ENCODE measurements at regions not wholly inside any gene's neighbourhood (a gene's known extent, or its start where the extent isn't known, plus 50 kb on each side); places are given as distances from the start of the nearest gene placed in this dataset.

DNA sequence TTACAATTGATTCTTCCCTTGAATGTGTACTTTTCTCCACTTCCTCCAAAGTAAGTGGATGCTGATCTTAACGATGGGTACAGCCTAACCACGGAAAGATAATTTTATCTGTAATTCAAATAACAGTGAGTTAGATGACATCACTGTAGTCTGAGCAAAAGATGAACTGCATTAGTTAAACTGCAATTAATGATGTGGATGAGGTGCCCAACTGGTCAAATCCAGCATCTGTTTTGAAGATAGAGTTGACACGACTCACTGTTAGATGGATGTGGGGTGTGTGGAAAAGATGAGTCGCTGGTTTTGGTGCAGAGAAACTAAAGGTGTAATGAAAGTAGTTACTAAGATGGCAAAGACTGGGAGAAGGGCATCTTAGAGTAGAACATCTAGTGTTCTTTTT, 270.5 kb upstream of the MEIS1 start:
- no peak overlapping the region for H2BK5ac ChIP-seq (ENCODE audit: low read depth, low read length, poor library complexity)
- WGBS (ENCODE audit: extremely low coverage, insufficient coverage, insufficient read length) = no CpG with 5 or more reads among the region's 4 CpGs
- H2AFZ ChIP-seq (ENCODE audit: insufficient read depth, low read length, poor library complexity) = no peak overlapping the region

DNA sequence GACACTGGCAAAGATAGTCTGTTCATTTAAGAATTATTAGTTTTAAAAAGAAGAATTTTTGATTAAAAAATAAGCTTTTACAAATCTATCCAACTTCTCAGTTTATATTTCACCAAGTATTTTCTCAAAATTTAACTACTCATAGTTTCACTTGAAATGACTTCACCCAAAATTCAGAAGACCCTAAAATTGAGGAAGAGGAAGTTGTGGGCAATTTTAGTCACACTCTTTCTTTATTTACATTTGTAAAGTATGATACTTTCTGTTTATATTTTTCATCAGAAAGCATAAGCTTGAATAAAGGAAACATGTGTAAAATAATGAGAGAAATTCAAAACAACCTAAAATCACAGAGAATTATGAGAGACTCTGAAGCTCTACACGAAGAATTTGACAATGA, 278.8 kb upstream of the MEIS1 start:
- DNase-seq = no peak
- Histone ChIP-seq H2BK12ac (ENCODE audit: low read length) (no peak overlapping the region), H3K36me3 (ENCODE audit: control insufficient read depth in 1 of 2, insufficient read depth in 2 of 2, low read length in 2 of 2) (no peaks in the 10 kb centered on the region), H3K4me2 (ENCODE audit: low read length) (no peak overlapping the region), H3K4me3 (ENCODE audit: low read depth, low read length) (no peak overlapping the region), H4K91ac (ENCODE audit: low read depth, low read length) (no peak overlapping the region), H3K27ac (ENCODE audit: low read depth, low read length) (no peak overlapping the region), H4K8ac (ENCODE audit: low read depth, low read length) (no peak overlapping the region), H4K12ac (ENCODE audit: low read depth, low read length) (no peak overlapping the region), H2AFZ (ENCODE audit: insufficient read depth, low read length, poor library complexity) (no peak overlapping the region), H3K9me3 (ENCODE audit: insufficient read depth, low read depth, low read length) (peaks cover 3% of the 10 kb centered on the region), H3K9ac (ENCODE audit: low read length) (no peak overlapping the region), H2BK5ac (ENCODE audit: low read depth, low read length, poor library complexity) (no peak overlapping the region), H3K14ac (ENCODE audit: low read length) (no peak overlapping the region), H3K18ac (ENCODE audit: low read length) (no peak overlapping the region), H3K23ac (ENCODE audit: low read length) (no peak overlapping the region), H3K79me1 (ENCODE audit: low read length) (no peaks in the 10 kb centered on the region), H2BK120ac (ENCODE audit: insufficient read depth, low read length, poor library complexity) (no peak overlapping the region), H3K4me1 (ENCODE audit: control insufficient read depth in 1 of 2, insufficient read depth in 2 of 2, low read length in 2 of 2) (no peaks in the 10 kb centered on the region), H2AK5ac (ENCODE audit: low read length) (no peak overlapping the region), H3K79me2 (ENCODE audit: control insufficient read depth, insufficient read depth, low read length, poor library complexity) (no peaks in the 10 kb centered on the region), H3K4ac (ENCODE audit: low read depth, low read length) (no peak overlapping the region), H3K27me3 (ENCODE audit: insufficient read depth, low read length) (no peaks in the 10 kb centered on the region)
- no CpG with 5 or more reads among the region's 1 CpG for WGBS (ENCODE audit: extremely low coverage, insufficient coverage, insufficient read length)

More for the DNA sequence above, 270.5 kb upstream of the MEIS1 start:
- Histone ChIP-seq H4K8ac (ENCODE audit: low read depth, low read length) (no peak overlapping the region), H2BK12ac (ENCODE audit: low read length) (no peak overlapping the region), H2BK120ac (ENCODE audit: insufficient read depth, low read length, poor library complexity) (no peak overlapping the region), H3K18ac (ENCODE audit: low read length) (no peak overlapping the region), H4K12ac (ENCODE audit: low read depth, low read length) (no peak overlapping the region), H3K79me1 (ENCODE audit: low read length) (no peaks in the 10 kb centered on the region), H3K36me3 (ENCODE audit: control insufficient read depth in 1 of 2, insufficient read depth in 2 of 2, low read length in 2 of 2) (no peaks in the 10 kb centered on the region), H3K14ac (ENCODE audit: low read length) (no peak overlapping the region), H3K4me2 (ENCODE audit: low read length) (no peak overlapping the region), H2AK5ac (ENCODE audit: low read length) (no peak overlapping the region), H3K27me3 (ENCODE audit: insufficient read depth, low read length) (no peaks in the 10 kb centered on the region), H3K4me3 (ENCODE audit: low read depth, low read length) (no peak overlapping the region), H3K4me1 (ENCODE audit: control insufficient read depth in 1 of 2, insufficient read depth in 2 of 2, low read length in 2 of 2) (no peaks in the 10 kb centered on the region), H3K9ac (ENCODE audit: low read length) (no peak overlapping the region), H3K4ac (ENCODE audit: low read depth, low read length) (no peak overlapping the region), H3K79me2 (ENCODE audit: control insufficient read depth, insufficient read depth, low read length, poor library complexity) (no peaks in the 10 kb centered on the region), H3K23ac (ENCODE audit: low read length) (no peak overlapping the region), H3K27ac (ENCODE audit: low read depth, low read length) (no peak overlapping the region), H3K9me3 (ENCODE audit: insufficient read depth, low read depth, low read length) (no peaks in the 10 kb centered on the region), H4K91ac (ENCODE audit: low read depth, low read length) (no peak overlapping the region)
- no peak for DNase-seq

DNA sequence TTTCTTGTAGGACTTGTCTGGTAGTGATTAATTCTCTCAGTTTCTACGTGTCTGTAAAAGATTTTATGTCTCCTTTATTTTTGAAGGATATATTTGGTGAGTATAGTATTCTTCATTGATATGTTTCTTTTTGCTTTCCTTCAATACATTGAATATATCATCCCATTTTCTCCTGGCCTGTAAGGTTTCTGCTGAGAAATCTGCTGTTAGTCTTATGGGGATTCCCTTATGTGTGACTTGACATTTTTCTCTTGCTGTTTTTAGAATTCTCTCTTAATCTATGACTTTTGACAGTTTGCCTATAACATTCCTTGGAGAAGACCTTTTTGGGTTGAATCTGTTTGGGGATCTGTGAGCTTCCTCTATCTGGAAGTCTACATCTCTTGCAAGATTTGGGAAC, 281.0 kb upstream of the MEIS1 start:
- H3K14ac ChIP-seq (ENCODE audit: low read length) = no peak overlapping the region
- no peak overlapping the region for H2AFZ ChIP-seq (ENCODE audit: insufficient read depth, low read length, poor library complexity)
- H3K27me3 ChIP-seq (ENCODE audit: insufficient read depth, low read length) = no peaks in the 10 kb centered on the region
- no peaks in the 10 kb centered on the region for H3K4me1 ChIP-seq (ENCODE audit: control insufficient read depth in 1 of 2, insufficient read depth in 2 of 2, low read length in 2 of 2)
- H3K36me3 ChIP-seq (ENCODE audit: control insufficient read depth in 1 of 2, insufficient read depth in 2 of 2, low read length in 2 of 2) = no peaks in the 10 kb centered on the region
- no peaks in the 10 kb centered on the region for H3K79me2 ChIP-seq (ENCODE audit: control insufficient read depth, insufficient read depth, low read length, poor library complexity)
- H2BK12ac ChIP-seq (ENCODE audit: low read length) = no peak overlapping the region
- H3K4me3 ChIP-seq (ENCODE audit: low read depth, low read length) = no peak overlapping the region
- no peak overlapping the region for H3K27ac ChIP-seq (ENCODE audit: low read depth, low read length)
- H2BK5ac ChIP-seq (ENCODE audit: low read depth, low read length, poor library complexity) = no peak overlapping the region
- H3K4me2 ChIP-seq (ENCODE audit: low read length) = no peak overlapping the region
- H3K79me1 ChIP-seq (ENCODE audit: low read length) = no peaks in the 10 kb centered on the region
- no peak overlapping the region for H4K91ac ChIP-seq (ENCODE audit: low read depth, low read length)
- H2BK120ac ChIP-seq (ENCODE audit: insufficient read depth, low read length, poor library complexity) = no peak overlapping the region
- no peak overlapping the region for H4K12ac ChIP-seq (ENCODE audit: low read depth, low read length)
- no CpG with 5 or more reads among the region's 1 CpG for WGBS (ENCODE audit: extremely low coverage, insufficient coverage, insufficient read length)
- H3K9me3 ChIP-seq (ENCODE audit: insufficient read depth, low read depth, low read length) = peaks cover 3% of the 10 kb centered on the region
- no peak overlapping the region for H3K9ac ChIP-seq (ENCODE audit: low read length)
- no peak overlapping the region for H3K4ac ChIP-seq (ENCODE audit: low read depth, low read length)
- H3K23ac ChIP-seq (ENCODE audit: low read length) = no peak overlapping the region
- H3K18ac ChIP-seq (ENCODE audit: low read length) = no peak overlapping the region
- H4K8ac ChIP-seq (ENCODE audit: low read depth, low read length) = no peak overlapping the region
- DNase-seq = no peak
- H2AK5ac ChIP-seq (ENCODE audit: low read length) = no peak overlapping the region

DNA sequence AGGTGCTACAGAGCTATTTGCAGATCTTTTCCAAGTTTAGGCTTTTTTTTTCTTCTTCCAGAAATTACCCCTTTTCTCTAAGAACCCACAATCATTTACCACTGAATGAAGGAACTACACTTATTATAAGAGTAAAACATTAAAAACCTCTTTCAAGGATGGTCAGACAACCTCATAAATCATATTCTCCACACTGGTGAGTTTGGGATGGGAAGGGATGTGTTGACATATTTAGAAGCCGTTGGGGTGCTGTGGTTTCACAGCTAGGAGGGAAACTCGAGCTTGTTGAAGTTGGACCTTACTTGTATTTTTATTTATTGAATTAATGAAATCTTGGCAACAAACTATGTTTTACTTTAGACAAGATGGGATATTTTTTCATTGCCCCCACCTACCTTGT, 289.4 kb upstream of the MEIS1 start:
- Histone ChIP-seq H3K4me2 (ENCODE audit: low read length) (no peak overlapping the region), H2BK12ac (ENCODE audit: low read length) (no peak overlapping the region), H3K23ac (ENCODE audit: low read length) (no peak overlapping the region), H3K14ac (ENCODE audit: low read length) (no peak overlapping the region), H2AFZ (ENCODE audit: insufficient read depth, low read length, poor library complexity) (no peak overlapping the region), H2AK5ac (ENCODE audit: low read length) (no peak overlapping the region), H4K91ac (ENCODE audit: low read depth, low read length) (no peak overlapping the region), H3K4ac (ENCODE audit: low read depth, low read length) (no peak overlapping the region), H3K79me2 (ENCODE audit: control insufficient read depth, insufficient read depth, low read length, poor library complexity) (no peaks in the 10 kb centered on the region), H3K27ac (ENCODE audit: low read depth, low read length) (no peak overlapping the region), H3K36me3 (ENCODE audit: control insufficient read depth in 1 of 2, insufficient read depth in 2 of 2, low read length in 2 of 2) (no peaks in the 10 kb centered on the region), H3K4me1 (ENCODE audit: control insufficient read depth in 1 of 2, insufficient read depth in 2 of 2, low read length in 2 of 2) (no peaks in the 10 kb centered on the region), H3K9me3 (ENCODE audit: insufficient read depth, low read depth, low read length) (peaks cover 2% of the 10 kb centered on the region), H4K8ac (ENCODE audit: low read depth, low read length) (no peak overlapping the region), H2BK120ac (ENCODE audit: insufficient read depth, low read length, poor library complexity) (no peak overlapping the region), H2BK5ac (ENCODE audit: low read depth, low read length, poor library complexity) (no peak overlapping the region), H3K18ac (ENCODE audit: low read length) (no peak overlapping the region), H3K9ac (ENCODE audit: low read length) (no peak overlapping the region), H4K12ac (ENCODE audit: low read depth, low read length) (no peak overlapping the region), H3K4me3 (ENCODE audit: low read depth, low read length) (no peak overlapping the region), H3K27me3 (ENCODE audit: insufficient read depth, low read length) (no peaks in the 10 kb centered on the region), H3K79me1 (ENCODE audit: low read length) (no peaks in the 10 kb centered on the region)
- WGBS (ENCODE audit: extremely low coverage, insufficient coverage, insufficient read length) = no CpG with 5 or more reads among the region's 2 CpGs
- DNase-seq = no peak
